Endothelial cell of umbilical vein (primary cell): ENCODE measurements at regions not wholly inside any gene's neighbourhood (a gene's known extent, or its start where the extent isn't known, plus 50 kb on each side); places are given as distances from the start of the nearest gene placed in this dataset.

ENCODE experiments used
- BruUV-seq: library from RNA; stranded (reverse); fragments of 400-500 nt; replicated peaks from 2 replicates; lab custom pipeline; 2021; lab: Mats Ljungman, UMichigan
- CTCF ChIA-PET: fragments of 300-600, 350-600 bp; sonication (Branson Sonifier 250); formaldehyde crosslinking; loops from one replicate; lab custom pipeline; 2021; ENCODE audit warnings: antibody characterized with exemption, inconsistent platforms; lab: Charles Lee
- POLR2A ChIA-PET: fragments of 300-600, 350-600 bp; sonication (Branson Sonifier 250); formaldehyde crosslinking; loops from one replicate; lab custom pipeline; 2021; ENCODE audit warnings: antibody characterized with exemption, inconsistent platforms; lab: Charles Lee
- DNase-seq: peaks from one replicate; pipeline ENCODE4 v3.0.0-alpha.2; 2011; ENCODE audit warnings: low read depth, low spot score
- FAIRE-seq: peaks from 2 replicates; lab custom pipeline; 2011; peaks lifted over from hg19 to GRCh38; lab: Jason Lieb, UNC
- H2AFZ ChIP-seq: 2 replicates; pipeline ENCODE4 v1.6.0; 2012; ENCODE audit warnings: low read depth, low read length, control low read depth, inconsistent platforms
- H3K27ac ChIP-seq: 2 replicates; pipeline ENCODE4 v1.5.1; 2011; ENCODE audit warnings: low read depth, mild to moderate bottlenecking, control low read depth, low read length, moderate library complexity; ENCODE audit not compliant: insufficient read depth
- H3K27me3 ChIP-seq, 2 experiments: 2 replicates each; pipeline versions ENCODE4 v1.6.0 to v1.6.1; 2011; ENCODE audit warnings: low read length in 2 of 2, mixed read lengths in 1 of 2; ENCODE audit not compliant: control insufficient read depth in 2 of 2, insufficient read depth in 2 of 2
- H3K36me3 ChIP-seq, 2 experiments: 2 replicates in 1 of 2; 3 replicates in 1 of 2; pipeline ENCODE4 v1.5.1; 2011; ENCODE audit warnings: low read length in 2 of 2, mild to moderate bottlenecking in 1 of 2, moderate library complexity in 1 of 2; ENCODE audit not compliant: control insufficient read depth in 2 of 2, insufficient read depth in 2 of 2; ENCODE audit errors: extremely low read depth in 1 of 2
- H3K4me1 ChIP-seq: 3 replicates; pipeline ENCODE4 v1.5.1; 2011; ENCODE audit warnings: mild to moderate bottlenecking, low read length; ENCODE audit not compliant: control insufficient read depth, insufficient read depth; ENCODE audit errors: extremely low read depth
- H3K4me2 ChIP-seq: 2 replicates; pipeline ENCODE4 v1.6.1; 2011; ENCODE audit warnings: low read length, control low read depth, mixed read lengths; ENCODE audit not compliant: insufficient read depth
- H3K4me3 ChIP-seq, 3 experiments: fragments of 200-600 bp in 1 of 3; sonication (generic), shearing (Covaris generic) in 1 of 3; replicated peaks in 1 of 3; 2 replicates each; pipeline ENCODE4 v1.5.1; 2011 to 2016; ENCODE audit warnings: control low read depth in 3 of 3, low read length in 3 of 3, mild to moderate bottlenecking in 2 of 3, inconsistent platforms in 1 of 3, low read depth in 1 of 3, moderate library complexity in 1 of 3; ENCODE audit not compliant: insufficient read depth in 1 of 3
- H3K79me2 ChIP-seq: 2 replicates; pipeline ENCODE4 v1.6.0; 2012; ENCODE audit warnings: low read length, inconsistent platforms; ENCODE audit not compliant: control insufficient read depth, insufficient read depth
- H3K9ac ChIP-seq: replicated peaks from 2 replicates; pipeline ENCODE3; 2011; ENCODE audit warnings: low read length, control low read depth; ENCODE audit not compliant: insufficient read depth; ENCODE audit errors: extremely low read depth
- H3K9me1 ChIP-seq: replicated peaks from 3 replicates; pipeline ENCODE4 v1.6.0; 2011; ENCODE audit warnings: mild to moderate bottlenecking, low read length; ENCODE audit not compliant: control insufficient read depth, insufficient read depth; ENCODE audit errors: extremely low read depth
- H3K9me3 ChIP-seq: replicated peaks from 2 replicates; pipeline ENCODE4 v1.5.1; 2012; ENCODE audit warnings: low read length, inconsistent platforms; ENCODE audit not compliant: control insufficient read depth, insufficient read depth
- H4K20me1 ChIP-seq: replicated peaks from 2 replicates; pipeline ENCODE3; 2011; ENCODE audit warnings: mild to moderate bottlenecking, low read length; ENCODE audit not compliant: control insufficient read depth, insufficient read depth; ENCODE audit errors: extremely low read depth
- EZH2 ChIP-seq: IDR thresholded peaks from 2 replicates; pipeline ENCODE4 v1.6.1; 2012; ENCODE audit warnings: borderline replicate concordance, low read depth, mild to moderate bottlenecking, moderate library complexity, low read length, inconsistent platforms; ENCODE audit not compliant: severe bottlenecking
- FOS ChIP-seq: IDR thresholded peaks from 2 replicates; pipeline ENCODE4 v1.6.1; 2011; ENCODE audit warnings: mild to moderate bottlenecking, low read length, moderate library complexity, borderline replicate concordance; ENCODE audit not compliant: insufficient read depth
- GATA2 ChIP-seq: IDR thresholded peaks from 2 replicates; pipeline ENCODE4 v1.7.0; 2011; ENCODE audit warnings: low read depth, mild to moderate bottlenecking, moderate library complexity, mixed read lengths, low read length; ENCODE audit not compliant: insufficient read length, insufficient read depth
- JUN ChIP-seq: IDR thresholded peaks from 2 replicates; pipeline ENCODE4 v1.6.1; 2011; ENCODE audit warnings: borderline replicate concordance, low read depth; ENCODE audit not compliant: insufficient read length, insufficient read depth
- MYC ChIP-seq: IDR thresholded peaks from one replicate; pipeline ENCODE4 v1.6.1; 2011; ENCODE audit warnings: mild to moderate bottlenecking, low read depth, low read length
- POLR2A ChIP-seq: IDR thresholded peaks from 2 replicates; pipeline ENCODE4 v1.6.1; 2012; ENCODE audit warnings: low read depth, mild to moderate bottlenecking, control low read depth, low read length
- POLR2AphosphoS5 ChIP-seq: IDR thresholded peaks from 2 replicates; pipeline ENCODE4 v1.6.1; 2012; ENCODE audit warnings: low read depth, mild to moderate bottlenecking, control low read depth, low read length, moderate library complexity; ENCODE audit not compliant: insufficient read depth
- dilution Hi-C: fragments of 300-500 bp; cut with MboI; formaldehyde crosslinking; loops from one replicate; pipeline ENCODE4 v1.15.0; 2019; ENCODE audit warnings: low sequenced_read_pairs; ENCODE audit not compliant: extremely low pct_ligation_motif_present
- intact Hi-C: fragments of 100-400 bp; cut with micrococcal nuclease; formaldehyde crosslinking; loops from one replicate; pipeline ENCODE4 v1.10.0; 2022
- TF ChIP-seq, protein P1 (sequence below), 2 donors: IDR thresholded peaks; 1 replicate in 1 of 2; 2 replicates in 1 of 2; pipeline ENCODE4 v1.5.1; 2011; ENCODE audit warnings: low read length in 2 of 2, mild to moderate bottlenecking in 2 of 2, moderate library complexity in 2 of 2, control low read depth in 1 of 2, inconsistent platforms in 1 of 2, low read depth in 1 of 2; ENCODE audit not compliant: insufficient read depth in 1 of 2; ENCODE audit errors: extremely low read depth in 1 of 2
- TF ChIP-seq, protein P2 (sequence below): IDR thresholded peaks from 2 replicates; pipeline ENCODE4 v1.6.1; 2011; ENCODE audit not compliant: insufficient read depth, insufficient read length

GRCh38 chr1:177411381-177411780 is 240.6 kb downstream of the BRINP2 start:
- no peaks in the 10 kb centered on the region for H3K36me3 ChIP-seq
- no TSS peak for BruUV-seq
- ChIA-PET CTCF (no interaction called here), POLR2A (no interaction called here)
- H3K9me1 ChIP-seq: no peaks in the 10 kb centered on the region
- no peaks in the 10 kb centered on the region for H4K20me1 ChIP-seq
- H3K9me3 ChIP-seq: no peaks in the 10 kb centered on the region
- no peaks in the 10 kb centered on the region for H3K4me1 ChIP-seq
- H2AFZ ChIP-seq: no peak overlapping the region
- DNase-seq (no peak), FAIRE-seq (no peak)
- H3K27ac ChIP-seq: no peak overlapping the region
- no peak overlapping the region for H3K9ac ChIP-seq
- TF ChIP-seq GATA2 (no peak), MYC (no peak), POLR2A (no peak), FOS (no peak), POLR2AphosphoS5 (no peak), EZH2 (no peak), JUN (no peak)
- TF ChIP-seq, protein P1, sequence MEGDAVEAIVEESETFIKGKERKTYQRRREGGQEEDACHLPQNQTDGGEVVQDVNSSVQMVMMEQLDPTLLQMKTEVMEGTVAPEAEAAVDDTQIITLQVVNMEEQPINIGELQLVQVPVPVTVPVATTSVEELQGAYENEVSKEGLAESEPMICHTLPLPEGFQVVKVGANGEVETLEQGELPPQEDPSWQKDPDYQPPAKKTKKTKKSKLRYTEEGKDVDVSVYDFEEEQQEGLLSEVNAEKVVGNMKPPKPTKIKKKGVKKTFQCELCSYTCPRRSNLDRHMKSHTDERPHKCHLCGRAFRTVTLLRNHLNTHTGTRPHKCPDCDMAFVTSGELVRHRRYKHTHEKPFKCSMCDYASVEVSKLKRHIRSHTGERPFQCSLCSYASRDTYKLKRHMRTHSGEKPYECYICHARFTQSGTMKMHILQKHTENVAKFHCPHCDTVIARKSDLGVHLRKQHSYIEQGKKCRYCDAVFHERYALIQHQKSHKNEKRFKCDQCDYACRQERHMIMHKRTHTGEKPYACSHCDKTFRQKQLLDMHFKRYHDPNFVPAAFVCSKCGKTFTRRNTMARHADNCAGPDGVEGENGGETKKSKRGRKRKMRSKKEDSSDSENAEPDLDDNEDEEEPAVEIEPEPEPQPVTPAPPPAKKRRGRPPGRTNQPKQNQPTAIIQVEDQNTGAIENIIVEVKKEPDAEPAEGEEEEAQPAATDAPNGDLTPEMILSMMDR (IDR thresholded peaks at IDR 0.05; ENCODE audit: extremely low read depth in 1 of 2, insufficient read depth in 1 of 2, low read depth in 1 of 2, low read length in 2 of 2): no peak
- TF ChIP-seq, protein P2, sequence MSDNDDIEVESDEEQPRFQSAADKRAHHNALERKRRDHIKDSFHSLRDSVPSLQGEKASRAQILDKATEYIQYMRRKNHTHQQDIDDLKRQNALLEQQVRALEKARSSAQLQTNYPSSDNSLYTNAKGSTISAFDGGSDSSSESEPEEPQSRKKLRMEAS: no peak
- H3K4me2 ChIP-seq: no peak overlapping the region
- dilution Hi-C loops (no loop called here), intact Hi-C loops (no loop called here)
- H3K27me3 ChIP-seq: no peaks in the 10 kb centered on the region
- no peak overlapping the region for H3K4me3 ChIP-seq
- no peaks in the 10 kb centered on the region for H3K79me2 ChIP-seq
